HG03045 (cell line): ENCODE measurements at regions not wholly inside any gene's neighbourhood (a gene's known extent, or its start where the extent isn't known, plus 50 kb on each side); places are given as distances from the start of the nearest gene placed in this dataset.
"Not testable (repeated sequence)": the region's sequence is repeated elsewhere in the genome, so short reads cannot be mapped to it uniquely, and the experiment has no call there.

ENCODE experiments used
- ATAC-seq: cut with Tn5 transposase; IDR thresholded peaks from one replicate; pipeline ENCODE4 v1.9.1; 2021; ENCODE audit warnings: mild to moderate bottlenecking, moderate library complexity; ENCODE audit not compliant: unreplicated experiment

DNA sequence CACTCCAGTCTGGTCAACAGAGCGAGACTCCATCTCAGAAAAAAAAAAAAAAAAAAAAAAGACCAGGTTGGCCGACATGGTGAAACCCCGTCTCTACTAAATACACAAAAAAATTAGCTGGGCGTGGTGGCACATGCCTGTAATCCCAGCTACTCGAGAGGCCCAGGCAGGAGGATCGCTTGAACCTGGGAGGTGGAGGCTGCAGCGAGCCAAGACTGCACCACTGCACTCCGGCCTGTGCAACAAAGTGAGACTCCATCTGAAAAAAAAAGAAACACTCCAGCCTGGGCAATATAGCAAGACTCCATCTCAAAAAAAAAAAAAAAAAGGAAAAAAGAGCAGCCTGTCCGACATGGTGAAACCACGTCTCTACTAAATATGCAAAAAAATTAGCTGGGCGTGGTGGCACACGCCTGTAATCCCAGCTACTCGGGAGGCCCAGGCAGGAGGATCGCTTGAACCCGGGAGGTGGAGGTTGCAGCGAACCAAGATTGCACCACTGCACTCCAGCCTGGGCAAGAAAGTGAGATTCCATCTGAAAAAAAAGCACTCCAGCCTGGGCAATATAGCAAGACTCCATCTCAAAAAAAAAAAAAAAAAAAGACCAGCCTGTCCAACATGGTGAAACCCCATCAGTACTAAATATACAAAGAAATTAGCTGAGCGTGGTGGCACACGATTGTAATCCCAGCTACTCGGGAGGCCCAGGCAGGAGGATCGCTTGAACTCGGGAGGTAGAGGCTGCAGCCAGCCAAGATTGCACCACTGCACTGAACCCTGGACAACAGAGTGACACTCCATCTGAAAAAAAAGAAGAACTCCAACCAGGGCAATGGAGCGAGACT lies 343.3 kb upstream of the PLGLB2 start:
- ATAC-seq = not testable (repeated sequence)

DNA sequence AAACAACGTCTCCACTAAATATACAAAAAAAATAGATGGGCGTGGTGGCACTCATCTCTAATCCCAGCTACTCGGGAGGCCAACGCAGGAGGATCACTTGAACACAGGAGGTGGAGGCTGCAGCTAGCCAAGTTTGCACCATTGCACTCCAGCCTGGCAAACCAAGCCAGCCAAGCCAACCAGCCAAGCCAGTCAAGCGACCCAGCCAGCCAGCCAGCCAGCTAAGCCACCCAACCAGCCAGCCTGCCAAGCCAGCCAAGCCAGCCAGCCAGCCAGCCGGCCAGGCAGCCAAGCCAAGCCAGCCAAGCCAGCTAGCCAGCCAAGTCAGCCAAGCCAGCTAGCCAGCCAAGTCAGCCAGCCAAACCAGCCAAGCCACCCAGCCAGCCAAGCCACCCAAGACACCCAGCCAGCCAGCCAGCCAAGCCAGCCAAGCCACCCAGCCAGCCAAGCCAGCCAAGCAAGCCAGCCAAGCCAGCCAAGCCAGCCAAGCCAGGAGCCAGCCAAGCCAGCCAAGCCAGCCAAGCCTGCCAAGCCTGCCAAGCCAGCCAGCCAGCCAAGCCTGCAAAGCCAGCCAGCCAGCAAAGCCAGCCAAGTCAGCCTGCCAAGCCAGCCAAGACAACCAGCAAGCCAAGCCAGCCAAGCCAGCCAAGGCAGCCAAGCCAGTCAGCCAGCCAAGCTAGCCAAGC lies 342.2 kb upstream of the PLGLB2 start:
- ATAC-seq = not testable (repeated sequence)

DNA sequence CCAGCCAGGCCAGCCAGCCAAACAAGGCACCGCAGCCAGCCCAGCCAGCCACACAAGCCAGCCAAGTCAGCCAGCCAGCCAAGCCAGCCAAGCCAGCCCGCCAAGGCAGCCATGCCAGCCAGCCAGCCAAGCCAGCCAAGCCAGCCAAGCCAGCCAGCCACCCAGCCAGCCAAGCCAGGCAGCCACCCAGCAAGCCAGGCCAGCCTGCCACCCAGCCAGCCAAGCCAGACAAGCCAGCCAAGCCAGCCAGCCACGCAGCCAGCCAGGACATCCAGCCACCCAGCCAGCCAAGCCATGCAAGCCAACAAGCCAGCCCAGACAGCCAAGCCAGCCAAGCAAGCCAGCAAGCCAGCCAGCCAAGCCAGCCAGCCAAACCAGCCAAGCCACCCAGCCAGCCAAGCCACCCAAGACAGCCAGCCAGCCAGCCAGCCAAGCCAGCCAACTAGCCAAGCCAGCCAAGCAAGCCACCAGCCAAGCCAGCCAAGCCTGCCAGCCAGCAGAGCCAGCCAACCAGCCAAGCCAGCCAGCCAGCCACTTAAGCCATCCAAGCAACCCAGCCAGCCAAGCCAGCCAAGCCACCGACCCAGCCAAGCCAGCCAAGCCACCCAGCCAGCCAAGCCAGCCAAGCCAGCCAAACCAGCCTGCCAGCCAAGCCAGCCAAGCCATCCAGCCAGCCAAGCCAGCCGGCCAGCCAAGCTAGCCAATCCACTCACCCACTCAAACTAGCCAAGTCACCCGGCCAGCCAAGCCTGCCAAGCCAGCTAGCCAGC lies 341.3 kb upstream of the PLGLB2 start:
- ATAC-seq = not testable (repeated sequence)

DNA sequence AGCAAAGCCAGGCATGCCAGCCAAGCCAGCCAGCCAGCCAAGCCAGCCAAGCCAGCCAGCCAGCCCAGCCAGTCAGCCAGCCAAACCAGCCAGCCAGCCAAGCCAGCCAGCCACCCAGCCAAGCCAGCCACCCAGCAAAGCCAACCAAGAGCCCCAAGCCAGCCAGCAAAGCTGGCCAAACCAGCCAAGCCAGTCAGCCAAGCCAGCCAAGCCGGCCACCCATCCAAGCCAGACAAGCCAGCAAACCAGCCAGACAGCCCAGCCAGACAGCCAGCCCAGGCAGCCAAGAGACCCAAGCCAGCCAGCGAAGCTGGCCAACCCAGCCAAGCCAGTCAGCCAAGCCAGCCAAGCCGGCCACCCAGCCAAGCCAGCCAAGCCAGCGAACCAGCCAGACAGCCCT lies 338.3 kb upstream of the PLGLB2 start:
- not testable (repeated sequence) for ATAC-seq

DNA sequence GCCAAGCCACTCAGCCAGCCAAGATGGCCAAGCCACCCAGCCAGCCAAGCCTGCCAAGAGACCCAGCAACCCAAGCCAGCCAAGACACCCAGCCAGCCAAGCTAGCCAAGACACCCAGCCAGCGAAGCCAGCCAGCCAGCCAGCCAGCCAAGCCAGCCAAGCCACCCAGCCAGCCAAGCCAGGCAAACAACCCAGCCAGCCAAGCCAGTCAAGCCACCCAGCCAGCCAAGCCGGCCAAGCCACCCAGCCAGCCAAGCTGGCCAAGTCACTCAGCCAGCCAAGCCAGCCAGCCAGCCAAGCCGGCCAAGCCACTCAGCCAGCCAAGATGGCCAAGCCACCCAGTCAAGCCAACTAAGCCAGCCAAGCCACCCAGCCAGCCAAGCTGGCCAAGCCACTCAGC lies 337.5 kb upstream of the PLGLB2 start:
- ATAC-seq = not testable (repeated sequence)

DNA sequence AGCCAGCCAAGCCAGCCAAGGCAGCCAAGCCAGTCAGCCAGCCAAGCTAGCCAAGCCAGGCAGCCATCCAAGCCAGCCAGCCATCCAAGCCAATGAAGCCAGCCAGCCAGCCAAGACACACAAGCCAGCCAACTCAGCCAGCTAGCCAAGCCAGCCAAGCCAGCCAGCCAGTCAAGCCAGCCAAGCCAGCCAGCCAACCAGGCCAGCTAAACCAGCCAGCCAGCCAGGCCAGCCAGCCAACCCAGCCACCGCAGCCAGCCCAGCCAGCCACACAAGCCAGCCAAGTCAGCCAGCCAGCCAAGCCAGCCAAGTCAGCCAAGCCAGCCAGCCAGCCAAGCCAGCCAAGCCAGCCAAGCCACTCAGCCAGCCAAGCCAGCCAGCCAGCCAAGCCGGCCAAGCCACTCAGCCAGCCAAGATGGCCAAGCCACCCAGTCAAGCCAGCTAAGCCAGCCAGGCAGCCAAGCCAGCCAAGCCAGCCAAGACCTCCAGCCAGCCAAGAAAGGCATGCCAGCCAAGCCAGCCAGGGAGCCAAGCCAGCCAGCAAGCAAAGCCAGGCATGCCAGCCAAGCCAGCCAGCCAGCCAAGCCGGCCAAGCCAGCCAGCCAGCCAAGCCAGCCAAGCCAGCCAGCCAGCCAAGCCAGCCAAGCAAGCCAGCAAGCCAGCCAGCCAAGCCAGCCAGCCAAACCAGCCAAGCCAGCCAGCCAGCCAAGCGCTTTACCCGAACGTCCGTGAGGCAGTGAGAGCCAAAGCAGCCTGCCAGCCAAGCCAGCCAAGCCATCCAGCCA lies 335.7 kb upstream of the PLGLB2 start:
- ATAC-seq = not testable (repeated sequence)

DNA sequence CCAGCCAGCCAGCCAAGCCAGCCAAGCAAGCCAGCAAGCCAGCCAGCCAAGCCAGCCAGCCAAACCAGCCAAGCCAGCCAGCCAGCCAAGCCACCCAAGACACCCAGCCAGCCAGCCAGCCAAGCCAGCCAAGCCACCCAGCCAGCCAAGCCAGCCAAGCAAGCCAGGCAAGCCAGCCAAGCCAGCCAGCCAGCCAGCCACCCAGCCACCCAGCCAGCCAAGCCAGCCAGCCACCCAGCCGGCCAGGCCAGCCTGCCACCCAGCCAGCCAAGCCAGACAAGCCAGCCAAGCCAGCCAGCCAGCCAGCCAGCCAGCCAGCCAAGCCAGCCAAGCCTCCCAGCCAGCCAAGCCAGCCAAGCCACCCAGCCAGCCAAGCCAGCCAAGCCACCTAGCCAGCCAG lies 333.6 kb upstream of the PLGLB2 start:
- ATAC-seq = not testable (repeated sequence)

DNA sequence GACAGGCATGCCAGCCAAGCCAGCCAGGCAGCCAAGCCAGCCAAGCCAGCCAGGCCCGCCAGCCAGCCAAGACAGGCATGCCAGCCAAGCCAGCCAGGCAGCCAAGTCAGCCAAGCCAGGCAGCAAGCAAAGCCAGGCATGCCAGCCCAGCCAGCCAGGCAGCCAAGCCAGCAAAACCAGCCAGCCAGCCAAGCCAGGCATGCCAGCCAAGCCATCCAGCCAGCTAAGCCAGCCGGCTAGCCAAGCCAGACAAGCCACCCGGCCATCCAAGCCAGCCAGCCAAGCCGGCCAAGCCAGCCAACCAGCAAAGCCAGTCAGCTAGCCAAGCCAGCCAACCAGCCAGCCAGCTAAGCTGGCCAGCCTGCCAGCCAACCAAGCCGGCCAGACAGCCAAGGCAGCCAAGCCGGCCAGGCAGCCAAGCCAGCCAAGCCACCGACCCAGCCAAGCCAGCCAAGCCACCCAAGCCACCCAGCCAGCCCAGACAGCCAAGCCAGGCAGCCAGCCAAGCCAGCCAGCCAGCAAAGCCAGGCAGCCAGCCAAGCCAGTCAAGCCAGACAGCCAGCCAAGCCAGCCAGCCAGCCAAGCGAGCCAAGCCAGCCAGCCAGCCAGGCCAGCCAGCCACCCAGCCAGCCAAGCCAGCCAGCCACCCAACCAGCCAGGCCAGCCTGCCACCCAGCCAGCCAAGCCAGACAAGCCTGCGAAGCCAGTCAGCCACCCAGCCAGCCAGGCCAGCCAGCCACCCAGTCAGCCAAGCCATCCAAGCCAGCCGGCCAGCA lies 332.9 kb upstream of the PLGLB2 start:
- ATAC-seq = not testable (repeated sequence)

DNA sequence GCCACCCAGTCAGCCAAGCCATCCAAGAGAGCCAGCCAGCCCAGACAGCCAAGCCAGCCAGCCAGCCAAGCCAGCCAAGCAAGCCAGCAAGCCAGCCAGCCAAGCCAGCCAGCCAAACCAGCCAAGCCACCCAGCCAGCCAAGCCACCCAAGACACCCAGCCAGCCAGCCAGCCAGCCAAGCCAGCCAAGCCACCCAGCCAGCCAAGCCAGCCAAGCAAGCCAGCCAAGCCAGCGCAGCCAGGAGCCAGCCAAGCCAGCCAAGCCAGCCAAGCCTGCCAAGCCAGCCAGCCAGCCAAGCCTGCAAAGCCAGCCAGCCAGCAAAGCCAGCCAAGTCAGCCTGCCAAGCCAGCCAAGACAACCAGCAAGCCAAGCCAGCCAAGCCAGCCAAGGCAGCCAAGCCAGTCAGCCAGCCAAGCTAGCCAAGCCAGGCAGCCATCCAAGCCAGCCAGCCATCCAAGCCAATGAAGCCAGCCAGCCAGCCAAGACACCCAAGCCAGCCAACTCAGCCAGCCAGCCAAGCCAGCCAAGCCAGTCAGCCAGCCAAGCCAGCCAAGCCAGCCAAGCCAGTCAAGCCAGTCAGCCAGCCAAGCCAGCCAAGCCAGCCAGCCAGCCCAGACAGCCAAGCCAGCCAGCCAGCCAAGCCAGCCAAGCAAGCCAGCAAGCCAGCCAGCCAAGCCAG lies 332.2 kb upstream of the PLGLB2 start:
- ATAC-seq = not testable (repeated sequence)

DNA sequence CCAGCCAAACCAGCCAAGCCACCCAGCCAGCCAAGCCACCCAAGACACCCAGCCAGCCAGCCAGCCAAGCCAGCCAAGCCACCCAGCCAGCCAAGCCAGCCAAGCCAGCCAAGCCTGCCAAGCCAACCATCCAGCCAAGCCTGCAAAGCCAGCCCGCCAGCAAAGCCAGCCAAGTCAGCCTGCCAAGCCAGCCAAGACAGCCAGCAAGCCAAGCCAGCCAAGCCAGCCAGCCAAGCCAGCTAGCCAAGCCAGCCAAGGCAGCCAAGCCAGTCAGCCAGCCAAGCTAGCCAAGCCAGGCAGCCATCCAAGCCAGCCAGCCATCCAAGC lies 331.7 kb upstream of the PLGLB2 start:
- not testable (repeated sequence) for ATAC-seq

DNA sequence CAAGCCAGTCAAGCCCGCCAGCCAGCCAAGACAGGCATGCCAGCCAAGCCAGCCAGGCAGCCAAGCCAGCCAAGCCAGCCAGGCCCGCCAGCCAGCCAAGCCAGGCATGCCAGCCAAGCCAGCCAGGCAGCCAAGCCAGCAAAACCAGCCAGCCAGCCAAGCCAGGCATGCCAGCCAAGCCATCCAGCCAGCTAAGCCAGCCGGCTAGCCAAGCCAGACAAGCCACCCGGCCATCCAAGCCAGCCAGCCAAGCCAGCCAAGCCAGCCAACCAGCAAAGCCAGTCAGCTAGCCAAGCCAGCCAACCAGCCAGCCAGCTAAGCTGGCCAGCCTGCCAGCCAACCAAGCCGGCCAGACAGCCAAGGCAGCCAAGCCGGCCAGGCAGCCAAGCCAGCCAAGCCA lies 330.7 kb upstream of the PLGLB2 start:
- ATAC-seq = not testable (repeated sequence)

DNA sequence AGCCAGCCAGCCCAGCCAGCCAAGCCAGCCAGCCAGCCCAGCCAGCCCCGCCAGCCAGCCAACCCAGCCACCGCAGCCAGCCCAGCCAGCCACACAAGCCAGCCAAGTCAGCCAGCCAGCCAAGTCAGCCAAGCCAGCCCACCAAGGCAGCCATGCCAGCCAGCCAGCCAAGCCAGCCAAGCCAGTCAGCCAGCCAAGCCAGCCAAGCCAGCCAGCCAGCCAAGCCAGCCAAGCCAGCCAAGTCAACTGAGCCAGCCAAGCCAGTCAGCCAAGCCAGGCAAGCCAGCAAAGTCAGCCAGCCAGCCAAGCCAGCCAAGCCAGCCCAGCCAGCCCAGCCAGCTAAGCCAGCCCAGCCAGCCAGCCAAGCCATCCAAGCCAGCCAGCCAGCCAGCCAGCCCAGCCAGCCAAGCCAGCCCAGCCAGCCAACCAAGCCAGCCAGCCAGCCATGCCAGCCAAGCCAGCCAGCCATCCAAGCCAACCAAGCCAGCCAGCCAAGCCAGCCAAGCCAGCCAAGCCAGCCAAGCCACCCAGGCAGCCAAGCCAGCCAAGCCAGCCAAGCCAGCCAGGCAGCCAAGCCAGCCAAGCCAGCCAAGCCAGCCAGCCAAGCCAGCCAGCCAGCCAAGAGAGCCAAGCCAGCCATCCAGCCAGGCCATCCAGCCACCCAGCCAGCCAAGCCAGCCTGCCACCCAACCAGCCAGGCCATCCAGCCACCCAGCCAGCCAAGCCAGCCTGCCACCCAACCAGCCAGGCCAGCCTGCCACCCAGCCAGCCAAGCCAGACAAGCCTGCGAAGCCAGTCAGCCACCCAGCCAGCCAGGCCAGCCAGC lies 329.9 kb upstream of the PLGLB2 start:
- ATAC-seq = not testable (repeated sequence)

DNA sequence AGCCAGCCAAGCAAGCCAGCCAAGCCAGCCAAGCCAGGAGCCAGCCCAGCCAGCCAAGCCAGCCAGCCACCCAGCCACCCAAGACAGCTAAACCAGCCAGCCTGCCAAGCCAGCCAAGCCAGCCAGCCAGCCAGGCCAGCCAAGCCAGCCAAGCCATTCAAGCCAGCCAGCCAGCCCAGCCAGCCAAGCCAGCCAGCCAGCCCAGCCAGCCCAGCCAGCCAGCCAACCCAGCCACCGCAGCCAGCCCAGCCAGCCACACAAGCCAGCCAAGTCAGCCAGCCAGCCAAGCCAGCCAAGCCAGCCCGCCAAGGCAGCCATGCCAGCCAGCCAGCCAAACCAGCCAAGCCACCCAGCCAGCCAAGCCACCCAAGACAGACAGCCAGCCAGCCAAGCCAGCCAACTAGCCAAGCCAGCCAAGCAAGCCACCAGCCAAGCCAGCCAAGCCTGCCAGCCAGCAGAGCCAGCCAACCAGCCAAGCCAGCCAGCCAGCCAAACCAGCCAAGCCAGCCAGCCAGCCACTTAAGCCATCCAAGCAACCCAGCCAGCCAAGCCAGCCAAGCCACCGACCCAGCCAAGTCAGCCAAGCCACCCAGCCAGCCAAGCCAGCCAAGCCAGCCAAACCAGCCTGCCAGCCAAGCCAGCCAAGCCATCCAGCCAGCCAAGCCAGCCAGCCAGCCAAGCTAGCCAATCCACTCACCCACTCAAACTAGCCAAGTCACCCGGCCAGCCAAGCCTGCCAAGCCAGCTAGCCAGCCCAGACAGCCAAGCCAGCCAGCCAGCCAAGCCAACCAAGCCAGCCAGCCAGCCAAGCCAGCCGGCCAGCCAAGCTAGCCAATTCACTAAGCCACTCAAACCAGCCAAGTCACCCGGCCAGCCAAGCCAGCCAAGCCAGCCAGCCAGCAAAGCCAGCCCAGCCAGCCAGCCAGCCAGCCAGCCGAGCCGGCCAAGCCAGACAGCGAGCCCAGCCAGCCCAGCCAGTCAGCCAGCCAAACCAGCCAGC lies 328.8 kb upstream of the PLGLB2 start:
- not testable (repeated sequence) for ATAC-seq

DNA sequence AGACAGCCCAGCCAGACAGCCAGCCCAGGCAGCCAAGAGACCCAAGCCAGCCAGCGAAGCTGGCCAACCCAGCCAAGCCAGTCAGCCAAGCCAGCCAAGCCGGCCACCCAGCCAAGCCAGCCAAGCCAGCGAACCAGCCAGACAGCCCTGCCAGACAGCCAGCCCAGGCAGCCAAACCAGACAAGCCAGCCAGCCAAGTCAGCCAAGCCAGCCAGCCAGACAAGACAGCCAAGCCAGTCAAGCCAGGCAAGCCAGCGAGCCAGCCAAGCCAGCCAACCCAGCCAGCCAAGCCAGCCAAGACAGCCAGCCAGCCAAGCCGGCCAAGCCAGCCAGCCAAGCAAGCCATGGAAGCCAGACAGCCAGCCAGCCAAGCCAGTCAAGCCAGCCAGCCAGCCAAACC lies 327.9 kb upstream of the PLGLB2 start:
- not testable (repeated sequence) for ATAC-seq

DNA sequence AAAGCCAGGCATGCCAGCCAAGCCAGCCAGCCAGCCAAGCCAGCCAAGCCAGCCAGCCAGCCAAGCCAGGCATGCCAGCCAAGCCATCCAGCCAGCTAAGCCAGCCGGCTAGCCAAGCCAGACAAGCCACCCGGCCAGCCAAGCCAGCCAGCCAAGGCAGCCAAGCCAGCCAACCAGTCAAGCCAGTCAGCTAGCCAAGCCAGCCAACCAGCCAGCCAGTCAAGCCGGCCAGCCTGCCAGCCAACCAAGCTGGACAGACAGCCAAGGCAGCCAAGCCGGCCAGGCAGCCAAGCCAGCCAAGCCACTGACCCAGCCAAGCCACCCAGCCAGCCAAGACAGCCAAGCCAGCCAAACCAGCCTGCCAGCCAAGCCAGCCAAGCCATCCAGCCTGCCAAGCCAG lies 326.9 kb upstream of the PLGLB2 start:
- ATAC-seq = not testable (repeated sequence)

DNA sequence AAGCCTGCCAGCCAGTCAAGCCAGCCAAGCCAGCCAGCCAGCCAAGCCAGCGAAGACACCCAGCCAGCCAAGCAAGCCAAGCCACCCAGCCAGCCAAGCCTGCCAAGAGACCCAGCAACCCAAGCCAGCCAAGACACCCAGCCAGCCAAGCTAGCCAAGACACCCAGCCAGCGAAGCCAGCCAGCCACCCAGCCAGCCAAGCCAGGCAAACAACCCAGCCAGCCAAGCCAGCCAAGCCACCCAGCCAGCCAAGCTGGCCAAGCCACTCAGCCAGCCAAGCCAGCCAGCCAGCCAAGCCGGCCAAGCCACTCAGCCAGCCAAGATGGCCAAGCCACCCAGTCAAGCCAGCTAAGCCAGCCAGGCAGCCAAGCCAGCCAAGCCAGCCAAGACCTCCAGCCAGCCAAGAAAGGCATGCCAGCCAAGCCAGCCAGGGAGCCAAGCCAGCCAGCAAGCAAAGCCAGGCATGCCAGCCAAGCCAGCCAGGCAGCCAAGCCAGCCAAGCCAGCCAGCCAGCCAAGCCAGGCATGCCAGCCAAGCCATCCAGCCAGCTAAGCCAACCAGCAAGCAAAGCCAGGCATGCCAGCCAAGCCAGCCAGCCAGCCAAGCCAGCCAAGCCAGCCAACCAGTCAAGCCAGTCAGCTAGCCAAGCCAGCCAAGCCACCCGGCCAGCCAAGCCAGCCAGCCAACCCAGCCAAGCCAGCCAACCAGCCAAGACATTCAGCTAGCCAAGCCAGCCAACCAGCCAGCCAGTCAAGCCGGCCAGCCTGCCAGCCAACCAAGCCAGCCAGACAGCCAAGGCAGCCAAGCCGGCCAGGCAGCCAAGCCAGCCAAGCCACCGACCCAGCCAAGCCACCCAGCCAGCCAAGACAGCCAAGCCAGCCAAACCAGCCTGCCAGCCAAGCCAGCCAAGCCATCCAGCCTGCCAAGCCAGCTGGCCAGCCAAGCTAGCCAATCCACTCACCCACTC lies 323.8 kb upstream of the PLGLB2 start:
- not testable (repeated sequence) for ATAC-seq
